Activated T-cell treated with anti-CD3 and anti-CD28 coated beads, Interleukin-2, amount 50 U/mL, for 1 hour (primary cell): ENCODE measurements at regions not wholly inside any gene's neighbourhood (a gene's known extent, or its start where the extent isn't known, plus 50 kb on each side); places are given as distances from the start of the nearest gene placed in this dataset.

Source experiments
- DNase-seq: peaks from one replicate; pipeline ENCODE4 v3.0.0-alpha.2; 2020

GRCh38 chr2:6492573-6492972, 373.1 kb downstream of the CMPK2 start:
- DNase-seq = no peak

- no peak for DNase-seq
Observed at GRCh38 chr2:6493266-6493665, 372.4 kb downstream of the CMPK2 start.

GRCh38 chr2:6493669-6494068, 372.0 kb downstream of the CMPK2 start:
- DNase-seq = no peak

GRCh38 chr2:6495466-6495865, 370.2 kb downstream of the CMPK2 start:
- DNase-seq = no peak

GRCh38 chr2:6496376-6496775, 369.3 kb downstream of the CMPK2 start:
- no peak for DNase-seq

- DNase-seq = no peak
Observed at GRCh38 chr2:6497048-6497447, 368.7 kb downstream of the CMPK2 start.

- no peak for DNase-seq
Observed at GRCh38 chr2:6498841-6499240, 366.9 kb downstream of the CMPK2 start.

GRCh38 chr2:6499691-6500090, 366.0 kb downstream of the CMPK2 start:
- DNase-seq = no peak

GRCh38 chr2:6506361-6506794, 359.3 kb downstream of the CMPK2 start:
- DNase-seq = no peak

- DNase-seq = no peak
Observed at GRCh38 chr2:6506859-6507258, 358.8 kb downstream of the CMPK2 start.

GRCh38 chr2:6510532-6510931, 355.2 kb downstream of the CMPK2 start:
- DNase-seq = no peak

- DNase-seq = no peak
Observed at GRCh38 chr2:6512589-6512988, 353.1 kb downstream of the CMPK2 start.

GRCh38 chr2:6516674-6517073, 349.0 kb downstream of the CMPK2 start:
- DNase-seq = no peak

- no peak for DNase-seq
Observed at GRCh38 chr2:6518361-6518760, 347.3 kb downstream of the CMPK2 start.

- no peak for DNase-seq
Observed at GRCh38 chr2:6523476-6523875, 342.2 kb downstream of the CMPK2 start.

- no peak for DNase-seq
Observed at GRCh38 chr2:6524691-6525474, 340.8 kb downstream of the CMPK2 start.

- no peak for DNase-seq
Observed at GRCh38 chr2:6525475-6525964, 340.2 kb downstream of the CMPK2 start.

GRCh38 chr2:6526093-6526824, 339.4 kb downstream of the CMPK2 start:
- no peak for DNase-seq

- no peak for DNase-seq
Observed at GRCh38 chr2:6531304-6531703, 334.4 kb downstream of the CMPK2 start.

GRCh38 chr2:6535572-6535971, 330.1 kb downstream of the CMPK2 start:
- DNase-seq = no peak

- no peak for DNase-seq
Observed at GRCh38 chr2:6538607-6539006, 327.1 kb downstream of the CMPK2 start.

GRCh38 chr2:6545336-6545735, 320.4 kb downstream of the CMPK2 start:
- no peak for DNase-seq

- no peak for DNase-seq
Observed at GRCh38 chr2:6545795-6546194, 319.9 kb downstream of the CMPK2 start.

- no peak for DNase-seq
Observed at GRCh38 chr2:6554466-6554865, 311.2 kb downstream of the CMPK2 start.
